GM18951 (cell line): ENCODE measurements at regions not wholly inside any gene's neighbourhood (a gene's known extent, or its start where the extent isn't known, plus 50 kb on each side); places are given as distances from the start of the nearest gene placed in this dataset.

Experiments
- POLR2A ChIP-seq: IDR thresholded peaks from 4 replicates; pipeline ENCODE4 v1.6.1; 2011; ENCODE audit warnings: mild to moderate bottlenecking; ENCODE audit not compliant: insufficient read length, insufficient read depth; ENCODE audit errors: extremely low read depth
- in situ Hi-C: fragments of 300-500 bp; cut with MboI; formaldehyde crosslinking; loops from one replicate; pipeline ENCODE4 v1.12.0; 2022; ENCODE audit warnings: low sequenced_read_pairs, mixed read lengths, inconsistent platforms; ENCODE audit not compliant: unreplicated experiment

GRCh38 chr4:165663411-165663810 is 209.6 kb upstream of the TLL1 start:
- in situ Hi-C loops = no loop called here
- TF ChIP-seq POLR2A = no peak

GRCh38 chr4:165666836-165667235 is 206.2 kb upstream of the TLL1 start:
- TF ChIP-seq POLR2A = no peak
- in situ Hi-C loops = no loop called here

DNA sequence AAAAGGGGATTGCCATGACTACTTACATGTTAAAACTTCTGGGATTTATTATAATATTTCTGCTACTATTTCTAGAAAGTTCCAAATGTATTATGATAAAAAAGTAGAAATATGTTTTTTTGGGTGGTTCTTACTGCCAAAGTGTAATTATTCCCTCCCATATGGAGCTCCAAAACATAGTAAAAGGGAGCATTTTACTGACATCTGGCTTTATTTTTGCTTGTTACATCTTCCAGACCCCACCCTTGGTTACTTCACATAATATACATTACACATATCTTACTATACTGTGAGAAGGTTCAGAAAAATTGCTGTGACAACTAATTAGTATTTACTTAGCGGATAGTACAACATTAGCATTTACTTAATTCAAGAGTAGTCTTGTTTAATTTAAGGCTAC is 205.1 kb upstream of the TLL1 start:
- no peak for TF ChIP-seq POLR2A
- in situ Hi-C loops = no loop called here

GRCh38 chr4:165668694-165669093 is 204.3 kb upstream of the TLL1 start:
- TF ChIP-seq POLR2A = no peak
- in situ Hi-C loops = no loop called here

GRCh38 chr4:165677081-165677480 is 196.0 kb upstream of the TLL1 start:
- TF ChIP-seq POLR2A = no peak
- in situ Hi-C loops = no loop called here

GRCh38 chr4:165678236-165678935 is 194.7 kb upstream of the TLL1 start:
- in situ Hi-C loops = no loop called here

GRCh38 chr4:165678936-165679325 is 194.1 kb upstream of the TLL1 start:
- in situ Hi-C loops = no loop called here
- TF ChIP-seq POLR2A = no peak

More at GRCh38 chr4:165678236-165678935, 194.7 kb upstream of the TLL1 start:
- TF ChIP-seq POLR2A = no peak

- no peak for TF ChIP-seq POLR2A
- in situ Hi-C loops = no loop called here
Measured at GRCh38 chr4:165680821-165681220, 192.2 kb upstream of the TLL1 start.

DNA sequence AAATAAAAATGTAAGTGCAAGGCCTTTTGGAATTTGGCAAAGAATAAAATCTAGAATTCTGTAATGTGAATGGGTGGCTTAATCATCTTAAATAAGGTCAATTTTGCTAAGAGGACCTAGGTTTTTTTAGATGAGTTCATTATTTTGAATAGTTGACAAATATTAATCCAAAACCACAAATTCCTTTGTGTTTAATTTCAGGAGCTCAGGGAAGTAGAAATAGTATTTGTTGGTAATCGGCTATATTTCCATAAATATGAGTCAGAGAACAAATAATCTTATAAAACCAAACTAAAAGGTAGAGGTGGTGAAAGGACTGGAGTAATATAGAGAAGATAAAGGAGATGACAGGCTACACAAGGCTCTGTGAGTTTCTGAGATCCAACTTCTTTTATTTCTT is 190.4 kb upstream of the TLL1 start:
- no peak for TF ChIP-seq POLR2A
- in situ Hi-C loops = no loop called here

DNA sequence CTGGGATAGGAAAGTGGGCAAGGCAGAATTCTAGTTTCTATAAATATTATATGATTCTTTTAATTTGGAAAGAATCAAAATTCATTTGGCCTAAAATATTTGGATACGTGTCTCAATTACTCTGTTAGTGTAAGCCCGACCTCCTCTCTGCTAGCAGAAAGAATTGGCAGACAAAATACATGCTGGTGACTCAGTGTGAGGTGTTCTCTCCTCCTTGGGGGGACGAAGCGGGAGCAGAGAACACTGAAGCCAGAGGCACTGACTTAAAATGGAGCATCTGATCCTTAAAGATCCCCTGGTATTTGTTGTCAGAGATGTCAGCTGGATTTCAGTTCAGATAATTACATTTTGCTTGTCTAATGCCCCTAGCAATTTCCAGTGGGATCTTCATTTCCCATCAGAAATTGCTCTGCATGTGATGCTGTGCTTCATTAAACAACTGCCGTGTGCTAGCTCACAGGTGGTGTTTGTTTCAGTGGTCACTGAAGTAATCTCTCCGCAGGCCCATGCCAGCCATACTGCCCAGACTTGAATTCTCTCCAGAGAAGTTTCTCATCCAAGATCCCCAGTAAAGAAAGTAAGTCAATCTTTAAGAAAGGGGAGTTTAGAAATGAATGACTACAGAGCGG is 188.7 kb upstream of the TLL1 start:
- TF ChIP-seq POLR2A = no peak
- in situ Hi-C loops = no loop called here

DNA sequence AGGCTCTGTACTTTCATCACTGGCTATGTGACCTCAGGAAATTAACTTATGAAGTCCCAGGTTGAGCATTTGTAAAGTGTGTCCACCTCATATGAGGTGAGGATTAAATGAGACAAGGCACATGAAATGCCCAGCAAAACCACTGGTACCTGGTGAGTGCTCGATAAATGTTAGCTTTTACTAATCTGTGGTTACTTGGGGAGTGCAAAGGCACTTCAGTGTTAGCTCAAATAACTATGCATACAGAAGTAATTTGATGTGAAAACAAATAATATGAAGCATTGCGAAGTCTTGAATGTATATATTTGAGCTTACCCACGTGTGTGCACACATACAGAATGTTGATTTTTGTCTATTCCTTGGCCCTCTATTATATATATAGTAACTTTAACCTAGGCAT is 186.3 kb upstream of the TLL1 start:
- in situ Hi-C loops = no loop called here
- no peak for TF ChIP-seq POLR2A

DNA sequence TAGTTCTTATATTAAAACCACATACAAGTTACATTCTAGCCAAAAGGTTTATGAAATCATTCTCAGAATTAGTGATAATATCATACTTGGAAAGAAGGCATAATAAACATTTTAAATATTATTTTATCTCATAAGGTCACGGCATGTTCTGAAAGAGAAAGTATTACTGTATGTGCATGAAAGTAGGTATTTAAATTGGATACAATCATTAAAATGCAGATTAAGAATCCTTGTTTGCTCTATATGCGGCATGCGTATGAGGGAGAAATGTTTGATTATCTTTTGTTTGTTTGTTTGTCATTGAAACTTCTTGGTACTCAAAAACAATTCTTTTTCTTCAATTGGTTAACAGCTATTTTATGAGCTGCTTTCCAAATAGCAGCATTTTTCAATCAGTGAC is 183.9 kb upstream of the TLL1 start:
- no peak for TF ChIP-seq POLR2A
- in situ Hi-C loops = no loop called here

GRCh38 chr4:165692082-165692481 is 181.0 kb upstream of the TLL1 start:
- in situ Hi-C loops = no loop called here
- TF ChIP-seq POLR2A = no peak

- in situ Hi-C loops = no loop called here
Measured at GRCh38 chr4:165698272-165698671, 174.8 kb upstream of the TLL1 start.

More at GRCh38 chr4:165698272-165698671, 174.8 kb upstream of the TLL1 start:
- TF ChIP-seq POLR2A = no peak
